IMR-90 (cell line): ENCODE measurements at regions not wholly inside any gene's neighbourhood (a gene's known extent, or its start where the extent isn't known, plus 50 kb on each side); places are given as distances from the start of the nearest gene placed in this dataset.

Experiments
- ATAC-seq: fragments of 200-7000 bp; cut with Tn5 transposase; 2 replicates; pipeline ENCODE4 v1.9.1; 2020; ENCODE audit warnings: low read depth, mild to moderate bottlenecking, moderate library complexity
- BruUV-seq: library from RNA; stranded (reverse); fragments of 400-500 nt; replicated peaks from 2 replicates; lab custom pipeline; 2021; lab: Mats Ljungman, UMichigan
- CTCF ChIA-PET: fragments of 300-600 bp; formaldehyde crosslinking; extraction: SDS; loops from one replicate; lab custom pipeline; 2021; ENCODE audit warnings: antibody characterized with exemption; lab: Yijun Ruan, JAX
- POLR2A ChIA-PET: fragments of 300-600 bp; sonication (Branson Sonifier 250); formaldehyde crosslinking; loops from one replicate; lab custom pipeline; 2022; ENCODE audit warnings: antibody characterized with exemption; ENCODE audit not compliant: unreplicated experiment; lab: Charles Lee
- DNase-seq: peaks from one replicate; pipeline ENCODE4 v3.0.0; 2013
- H2AFZ ChIP-seq: replicated peaks from 2 replicates; pipeline ENCODE3; 2013; ENCODE audit warnings: low read length, mild to moderate bottlenecking; ENCODE audit not compliant: poor library complexity
- H2AK5ac ChIP-seq: 2 replicates; pipeline ENCODE4 v1.6.1; 2013; ENCODE audit warnings: low read depth, low read length, inconsistent platforms
- H2AK9ac ChIP-seq: replicated peaks from 2 replicates; pipeline ENCODE3; 2013; ENCODE audit warnings: mild to moderate bottlenecking, low read depth, low read length, moderate library complexity; ENCODE audit not compliant: poor library complexity
- H2BK120ac ChIP-seq: 2 replicates; pipeline ENCODE4 v1.6.1; 2013; ENCODE audit warnings: low read depth, low read length, inconsistent platforms
- H2BK15ac ChIP-seq: 3 replicates; pipeline ENCODE4 v1.6.1; 2013; ENCODE audit warnings: low read depth, low read length, inconsistent platforms
- H2BK20ac ChIP-seq: 2 replicates; pipeline ENCODE4 v1.6.1; 2013; ENCODE audit warnings: low read depth, mild to moderate bottlenecking, inconsistent platforms, low read length, moderate library complexity
- H2BK5ac ChIP-seq: 2 replicates; pipeline ENCODE4 v1.6.1; 2013; ENCODE audit warnings: mild to moderate bottlenecking, low read depth, low read length, inconsistent platforms; ENCODE audit not compliant: poor library complexity, severe bottlenecking
- H3K14ac ChIP-seq: replicated peaks from 2 replicates; pipeline ENCODE4 v1.6.1; 2013; ENCODE audit warnings: low read depth, low read length, inconsistent platforms
- H3K18ac ChIP-seq: 2 replicates; pipeline ENCODE4 v1.6.1; 2013; ENCODE audit warnings: low read depth, low read length, control low read depth
- H3K23ac ChIP-seq: 2 replicates; pipeline ENCODE4 v1.6.1; 2013; ENCODE audit warnings: low read depth, low read length, inconsistent platforms
- H3K27ac ChIP-seq: 2 replicates; pipeline ENCODE4 v1.5.1; 2013; ENCODE audit warnings: mild to moderate bottlenecking, control low read depth, low read length; ENCODE audit not compliant: insufficient read depth
- H3K27me3 ChIP-seq: 2 replicates; pipeline ENCODE4 v1.6.1; 2013; ENCODE audit warnings: low read length; ENCODE audit not compliant: control insufficient read depth, insufficient read depth
- H3K36me3 ChIP-seq: 2 replicates; pipeline ENCODE4 v1.6.1; 2013; ENCODE audit warnings: low read length, mixed read lengths; ENCODE audit not compliant: control insufficient read depth, insufficient read depth
- H3K4ac ChIP-seq: 2 replicates; pipeline ENCODE4 v1.6.1; 2013; ENCODE audit warnings: low read depth, low read length, inconsistent platforms
- H3K4me1 ChIP-seq: 2 replicates; pipeline ENCODE4 v1.6.1; 2013; ENCODE audit warnings: low read length, mixed read lengths; ENCODE audit not compliant: control insufficient read depth, insufficient read depth
- H3K4me2 ChIP-seq: 2 replicates; pipeline ENCODE4 v1.6.1; 2013; ENCODE audit warnings: low read depth, mild to moderate bottlenecking, control low read depth, low read length, moderate library complexity
- H3K4me3 ChIP-seq: 2 replicates; pipeline ENCODE4 v1.5.1; 2013; ENCODE audit warnings: low read depth, mild to moderate bottlenecking, control low read depth, low read length, moderate library complexity; ENCODE audit not compliant: insufficient read depth
- H3K56ac ChIP-seq: 2 replicates; pipeline ENCODE4 v1.6.1; 2013; ENCODE audit warnings: low read length, inconsistent platforms; ENCODE audit not compliant: insufficient read depth; ENCODE audit errors: extremely low read depth
- H3K79me1 ChIP-seq, 2 experiments: 2 replicates each; pipeline ENCODE4 v1.6.1; 2013; ENCODE audit warnings: low read length in 2 of 2, inconsistent platforms in 1 of 2, low read depth in 1 of 2
- H3K9ac ChIP-seq: 2 replicates; pipeline ENCODE4 v1.6.1; 2013; ENCODE audit warnings: low read depth, low read length, control low read depth
- H3K9me1 ChIP-seq: 2 replicates; pipeline ENCODE4 v1.6.1; 2013; ENCODE audit warnings: low read length, inconsistent platforms; ENCODE audit not compliant: insufficient read depth
- H3K9me3 ChIP-seq: 2 replicates; pipeline ENCODE4 v1.6.1; 2013; ENCODE audit warnings: low read length; ENCODE audit not compliant: control insufficient read depth, insufficient read depth
- H4K20me1 ChIP-seq: 2 replicates; pipeline ENCODE4 v1.6.1; 2013; ENCODE audit warnings: low read length, inconsistent platforms; ENCODE audit not compliant: insufficient read depth
- H4K5ac ChIP-seq: 2 replicates; pipeline ENCODE4 v1.6.1; 2013; ENCODE audit warnings: mild to moderate bottlenecking, low read depth, low read length, control low read depth
- H4K8ac ChIP-seq, 2 experiments: 2 replicates each; pipeline ENCODE4 v1.6.1; 2013; ENCODE audit warnings: low read depth in 2 of 2, low read length in 2 of 2, control low read depth in 1 of 2, inconsistent platforms in 1 of 2
- H4K91ac ChIP-seq: 2 replicates; pipeline ENCODE4 v1.6.1; 2013; ENCODE audit warnings: low read depth, low read length, inconsistent platforms; ENCODE audit not compliant: insufficient read depth
- BHLHE40 ChIP-seq: fragments of 150-350 bp; IDR thresholded peaks from 2 replicates; pipeline ENCODE4 v1.6.1; 2016; ENCODE audit warnings: mild to moderate bottlenecking, low read depth, low read length
- MAZ ChIP-seq: IDR thresholded peaks from 2 replicates; pipeline ENCODE4 v1.6.1; 2012; ENCODE audit warnings: low read depth, mild to moderate bottlenecking, low read length, improper control_type of control experiment, moderate library complexity, borderline replicate concordance
- NFE2L2 ChIP-seq: fragments of 150-350 bp; IDR thresholded peaks from 2 replicates; pipeline ENCODE4 v1.6.1; 2016; ENCODE audit warnings: low read depth, mild to moderate bottlenecking, low read length
- RFX5 ChIP-seq: IDR thresholded peaks from 2 replicates; pipeline ENCODE4 v1.8.0; 2012; ENCODE audit warnings: low read depth, mild to moderate bottlenecking, low read length, moderate library complexity
- USF2 ChIP-seq: fragments of 150-350 bp; IDR thresholded peaks from 2 replicates; pipeline ENCODE4 v1.6.1; 2017; ENCODE audit warnings: mild to moderate bottlenecking, antibody characterized with exemption, low read length, low read depth
- WGBS, 2 experiments: methylation state at CpG; one replicate each; pipeline versions ENCODE4 v1.1.5 to v1.1.7; 2013; ENCODE audit warnings: missing lambda C conversion rate in 2 of 2; ENCODE audit not compliant: insufficient read length in 1 of 2; ENCODE audit errors: extremely low coverage in 2 of 2; 5-methylcytosine and 5-hydroxymethylcytosine counted together
- dilution Hi-C: fragments of 300-500 bp; cut with HindIII; formaldehyde crosslinking; loops from one replicate; pipeline ENCODE4 v1.14.3; 2018; ENCODE audit warnings: low sequenced_read_pairs; ENCODE audit not compliant: unreplicated experiment
- in situ Hi-C: fragments of 300-500 bp; cut with MboI; formaldehyde crosslinking; loops from 3 replicates; pipeline ENCODE4 v1.14.3; 2019; ENCODE audit warnings: low sequenced_read_pairs, inconsistent platforms, mixed read lengths
- intact Hi-C: fragments of 100-400 bp; cut with micrococcal nuclease; formaldehyde crosslinking; loops from 2 replicates; pipeline ENCODE4 v1.10.0; 2022

- Histone ChIP-seq H2BK5ac (no peak overlapping the region), H2AK5ac (no peak overlapping the region), H4K5ac (no peak overlapping the region), H3K79me1 (no peaks in the 10 kb centered on the region), H3K4me3 (no peak overlapping the region), H4K91ac (no peak overlapping the region), H3K56ac (no peak overlapping the region), H3K36me3 (no peaks in the 10 kb centered on the region), H3K27me3 (no peaks in the 10 kb centered on the region), H2AK9ac (no peak overlapping the region), H3K18ac (no peak overlapping the region), H2BK15ac (no peak overlapping the region), H3K23ac (no peak overlapping the region), H4K8ac (no peak overlapping the region), H2AFZ (no peak overlapping the region), H3K9ac (no peak overlapping the region), H3K9me1 (no peaks in the 10 kb centered on the region), H2BK20ac (no peak overlapping the region), H4K20me1 (no peaks in the 10 kb centered on the region), H3K4me1 (peaks cover 2% of the 10 kb centered on the region; the same call in 1 of the 2 replicates), H3K14ac (no peak overlapping the region), H3K9me3 (no peaks in the 10 kb centered on the region), H3K4ac (no peak overlapping the region), H3K4me2 (no peak overlapping the region), H2BK120ac (no peak overlapping the region), H3K27ac (no peak overlapping the region)
- TF ChIP-seq MAZ = no peak
- no peak for TF ChIP-seq NFE2L2
- TF ChIP-seq USF2 = no peak
- no peak for TF ChIP-seq RFX5
- no peak for TF ChIP-seq BHLHE40
- dilution Hi-C loops = no loop called here
- no CpG with 5 or more reads among the region's 5 CpGs for WGBS, 2 experiments
- ATAC-seq (no peak), DNase-seq (no peak)
- BruUV-seq = no TSS peak
- intact Hi-C loops = no loop called here
- in situ Hi-C loops = no loop called here
- ChIA-PET CTCF (no interaction called here), POLR2A (no interaction called here)
Measured at GRCh38 chr5:124034083-124034700, 522.2 kb downstream of the CSNK1G3 start.
